ENCODE measurements at regions not wholly inside any gene's neighbourhood (a gene's known extent, or its start where the extent isn't known, plus 50 kb on each side); places are given as distances from the start of the nearest gene placed in this dataset.
"Not testable (repeated sequence)": the region's sequence is repeated elsewhere in the genome, so short reads cannot be mapped to it uniquely, and the experiment has no call there.

- H3K4me1 ChIP-seq; H3K9me3 ChIP-seq; intact Hi-C loops (cut with DNase I); H3K27me3 ChIP-seq; H3K36me3 ChIP-seq; H3K9ac ChIP-seq (ENCODE audit: low read depth in 2 of 2, low read length in 2 of 2); H3K4me3 ChIP-seq; DNase-seq; H3K27ac ChIP-seq: not testable (repeated sequence)
Observed at GRCh38 chr14:19132013-19132835, 165.0 kb downstream of the POTEM start.

- H3K4me3 ChIP-seq; intact Hi-C loops (cut with DNase I); H3K36me3 ChIP-seq; DNase-seq; H3K9me3 ChIP-seq; H3K27me3 ChIP-seq; H3K27ac ChIP-seq; H3K4me1 ChIP-seq; H3K9ac ChIP-seq (ENCODE audit: low read depth in 2 of 2, low read length in 2 of 2): not testable (repeated sequence)
Observed at GRCh38 chr14:19132836-19133120, 165.5 kb downstream of the POTEM start.

DNA sequence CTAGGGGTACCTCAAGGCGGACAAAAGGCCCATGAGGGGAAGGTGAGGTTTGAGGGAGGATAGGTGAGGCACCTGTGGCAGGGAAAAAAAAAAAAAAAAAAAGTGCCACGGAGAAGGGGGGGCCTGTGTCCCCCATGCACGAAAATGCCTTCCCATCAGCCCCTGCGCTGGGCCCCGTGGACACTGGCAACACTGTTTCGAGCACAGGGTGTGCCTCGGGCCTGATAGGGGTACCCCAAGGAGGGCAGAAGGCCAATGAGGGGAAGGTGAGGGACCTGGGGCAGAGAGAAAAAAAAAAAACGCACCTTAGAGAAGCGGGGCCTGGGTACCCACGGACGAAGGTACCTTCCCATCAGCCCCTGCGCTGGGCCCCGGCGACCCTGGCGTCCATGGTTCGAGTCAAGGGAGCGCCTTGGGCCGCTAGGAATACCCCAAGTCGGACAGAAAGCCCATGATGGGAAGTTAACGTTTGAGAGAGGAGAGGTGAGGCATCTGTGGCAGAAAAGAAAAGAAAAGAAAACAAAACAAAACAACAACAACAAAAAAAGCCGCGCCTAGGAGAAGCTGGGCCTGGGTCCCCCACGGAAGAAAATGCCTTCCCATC lies 190.0 kb downstream of the POTEM start:
- H3K27me3 ChIP-seq; H3K9ac ChIP-seq (ENCODE audit: low read depth in 2 of 2, low read length in 2 of 2); H3K9me3 ChIP-seq; H3K27ac ChIP-seq; DNase-seq; H3K4me1 ChIP-seq; H3K36me3 ChIP-seq; H3K4me3 ChIP-seq; intact Hi-C loops (cut with DNase I): not testable (repeated sequence)

DNA sequence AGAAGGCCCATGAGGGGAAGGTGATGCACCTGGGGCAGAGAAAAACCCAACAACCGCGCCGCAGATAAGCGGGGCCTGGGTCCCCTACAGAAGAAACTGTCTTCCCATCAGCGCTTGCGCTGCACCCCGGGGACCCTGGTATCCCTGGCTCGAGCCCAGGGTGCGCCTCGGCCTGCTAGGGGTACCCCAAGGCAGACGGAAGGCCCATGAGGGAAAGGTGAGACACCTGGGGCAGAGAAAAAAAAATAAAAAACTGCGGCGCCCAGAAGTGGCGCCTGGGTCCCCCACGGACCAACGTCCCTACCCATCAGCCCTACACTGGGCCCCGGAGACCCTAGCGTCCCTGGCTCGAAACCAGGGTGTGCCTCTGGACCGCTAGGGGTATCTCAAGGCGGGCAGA lies 190.8 kb downstream of the POTEM start:
- intact Hi-C loops (cut with DNase I); H3K4me1 ChIP-seq; DNase-seq; H3K9ac ChIP-seq (ENCODE audit: low read depth in 2 of 2, low read length in 2 of 2); H3K27me3 ChIP-seq; H3K4me3 ChIP-seq; H3K9me3 ChIP-seq; H3K36me3 ChIP-seq; H3K27ac ChIP-seq: not testable (repeated sequence)

DNA sequence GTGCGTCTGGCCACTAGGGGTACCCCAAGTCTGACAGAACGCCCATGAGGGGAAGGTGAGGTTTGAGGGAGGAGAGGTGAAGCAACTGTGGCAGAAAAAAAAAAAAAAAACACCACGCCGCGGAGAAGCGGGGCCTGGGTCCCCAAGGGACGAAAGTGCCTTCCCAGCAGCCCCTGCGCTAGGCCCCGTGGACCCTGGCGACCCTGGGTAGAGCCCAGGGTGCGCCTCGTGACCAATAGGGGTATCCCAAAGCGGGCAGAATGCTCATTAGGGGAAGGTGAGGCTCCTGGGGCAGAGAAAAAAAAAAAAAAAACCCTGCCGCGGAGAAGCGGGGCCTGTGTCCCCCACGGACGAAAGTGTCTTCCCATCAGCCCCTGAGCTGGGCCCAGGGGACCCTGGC lies 191.4 kb downstream of the POTEM start:
- H3K27ac ChIP-seq; H3K9me3 ChIP-seq; intact Hi-C loops (cut with DNase I); H3K9ac ChIP-seq (ENCODE audit: low read depth in 2 of 2, low read length in 2 of 2); H3K36me3 ChIP-seq; H3K27me3 ChIP-seq; H3K4me1 ChIP-seq; H3K4me3 ChIP-seq; DNase-seq: not testable (repeated sequence)

DNA sequence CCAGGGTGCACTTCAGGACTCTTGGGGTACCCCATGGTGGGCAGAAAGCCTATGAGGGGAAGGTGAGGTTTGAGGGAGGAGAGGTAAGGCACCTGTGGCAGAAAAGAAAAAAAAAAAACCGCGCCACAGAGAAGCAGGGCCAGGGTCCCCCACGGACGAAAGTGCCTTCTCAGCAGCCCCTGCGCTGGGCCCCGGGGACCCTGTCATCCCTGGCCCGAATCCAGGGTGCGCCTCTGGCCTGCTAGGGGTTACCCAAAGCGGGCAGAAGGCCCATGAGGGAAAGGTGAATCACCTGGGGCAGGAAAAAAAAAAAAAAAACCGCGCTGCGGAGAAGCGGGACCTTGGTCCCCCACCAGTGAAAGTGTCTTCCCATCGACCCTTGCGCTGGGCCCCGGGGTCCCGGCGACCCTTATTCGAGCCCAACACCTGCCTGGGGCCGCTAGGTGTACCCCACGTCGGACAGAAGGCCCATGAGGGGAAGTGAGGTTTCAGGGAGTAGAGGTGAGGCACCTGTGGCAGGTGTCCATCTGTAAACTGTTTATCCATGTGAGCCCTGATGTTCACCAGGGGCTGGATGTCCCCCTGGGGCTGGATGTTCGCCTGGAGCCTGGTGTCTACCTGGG lies 191.9 kb downstream of the POTEM start:
- intact Hi-C loops (cut with DNase I); H3K4me3 ChIP-seq; H3K27ac ChIP-seq; H3K9ac ChIP-seq (ENCODE audit: low read depth in 2 of 2, low read length in 2 of 2); H3K27me3 ChIP-seq; DNase-seq; H3K4me1 ChIP-seq; H3K36me3 ChIP-seq; H3K9me3 ChIP-seq: not testable (repeated sequence)

GRCh38 chr14:19160379-19160778 lies 193.1 kb downstream of the POTEM start:
- H3K27ac ChIP-seq; H3K27me3 ChIP-seq; DNase-seq; H3K4me1 ChIP-seq; H3K4me3 ChIP-seq; H3K9me3 ChIP-seq; intact Hi-C loops (cut with DNase I); H3K9ac ChIP-seq (ENCODE audit: low read depth in 2 of 2, low read length in 2 of 2); H3K36me3 ChIP-seq: not testable (repeated sequence)

DNA sequence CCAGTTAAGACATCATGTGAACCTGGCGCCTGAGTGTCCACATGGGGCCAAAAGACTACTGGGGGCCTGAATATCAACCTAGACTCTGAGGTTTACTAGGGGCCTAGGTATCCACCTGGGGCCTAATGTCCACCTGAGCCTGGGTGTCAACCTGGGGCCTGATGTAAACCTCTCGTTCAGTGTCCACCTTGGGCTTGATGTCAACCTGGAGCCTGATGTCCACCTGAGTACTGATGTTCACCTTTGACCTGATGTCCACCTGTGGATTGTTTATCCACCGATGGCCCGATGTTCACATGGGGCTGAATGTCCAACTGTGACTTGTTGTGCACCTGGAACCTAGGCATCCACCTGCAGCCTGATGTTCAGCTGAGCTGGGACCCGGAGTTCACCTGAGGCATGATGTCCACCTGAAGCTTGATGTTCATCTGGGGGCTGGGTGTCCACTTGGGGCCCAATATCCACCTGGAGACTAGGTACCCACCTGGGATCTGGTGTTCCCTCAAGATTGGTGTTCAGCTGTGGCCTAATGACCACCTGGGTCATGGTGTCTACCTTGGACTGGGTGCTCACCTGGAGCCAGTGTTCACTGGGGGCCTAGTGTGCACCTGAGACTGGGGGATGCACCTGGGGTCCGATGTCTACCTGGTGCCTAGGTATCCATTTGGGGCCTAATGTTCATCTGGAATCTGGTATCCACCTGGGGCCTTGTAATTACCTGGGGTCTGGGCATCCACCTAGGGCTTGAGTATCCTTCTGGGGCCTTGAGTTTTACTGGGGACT lies 194.2 kb downstream of the POTEM start:
- intact Hi-C loops (cut with DNase I); DNase-seq: not testable (repeated sequence)

GRCh38 chr14:19162034-19162706 lies 194.9 kb downstream of the POTEM start:
- H3K27ac ChIP-seq; H3K4me1 ChIP-seq; H3K9me3 ChIP-seq; DNase-seq; H3K36me3 ChIP-seq; H3K9ac ChIP-seq (ENCODE audit: low read depth in 2 of 2, low read length in 2 of 2); H3K27me3 ChIP-seq; intact Hi-C loops (cut with DNase I); H3K4me3 ChIP-seq: not testable (repeated sequence)

More for the DNA sequence above, 194.2 kb downstream of the POTEM start:
- not testable (repeated sequence) for H3K27ac ChIP-seq; H3K9me3 ChIP-seq; H3K4me1 ChIP-seq; H3K36me3 ChIP-seq; H3K27me3 ChIP-seq; H3K4me3 ChIP-seq; H3K9ac ChIP-seq (ENCODE audit: low read depth in 2 of 2, low read length in 2 of 2)

- H3K27ac ChIP-seq; H3K4me3 ChIP-seq; H3K27me3 ChIP-seq; intact Hi-C loops (cut with DNase I); H3K9me3 ChIP-seq; H3K36me3 ChIP-seq; H3K9ac ChIP-seq (ENCODE audit: low read depth in 2 of 2, low read length in 2 of 2); H3K4me1 ChIP-seq; DNase-seq: not testable (repeated sequence)
Observed at GRCh38 chr14:19162920-19163319, 195.7 kb downstream of the POTEM start.

DNA sequence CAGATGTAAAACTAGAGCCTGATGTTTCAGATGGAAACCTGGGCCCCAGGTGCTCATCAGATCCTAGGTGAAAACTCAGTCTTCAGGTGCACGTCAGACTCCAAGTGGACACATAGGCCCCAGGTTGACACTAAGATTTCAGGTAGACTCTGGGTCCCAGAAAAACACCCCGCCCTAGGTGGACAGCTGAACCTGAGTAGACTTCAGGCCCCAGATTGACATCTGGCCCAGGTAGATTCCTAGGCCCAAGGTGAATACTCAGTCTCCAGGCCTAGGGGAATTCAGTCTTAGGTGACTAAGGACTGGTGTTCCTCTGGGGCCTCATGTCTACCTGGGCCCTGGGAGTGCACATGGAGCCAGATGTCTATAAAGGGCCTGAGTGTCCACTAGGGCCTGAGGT lies 196.7 kb downstream of the POTEM start:
- H3K36me3 ChIP-seq; H3K9ac ChIP-seq (ENCODE audit: low read depth in 2 of 2, low read length in 2 of 2); H3K27ac ChIP-seq; intact Hi-C loops (cut with DNase I); DNase-seq; H3K4me1 ChIP-seq; H3K4me3 ChIP-seq; H3K9me3 ChIP-seq; H3K27me3 ChIP-seq: not testable (repeated sequence)

- intact Hi-C loops (cut with DNase I); H3K9me3 ChIP-seq; H3K9ac ChIP-seq (ENCODE audit: low read depth in 2 of 2, low read length in 2 of 2); DNase-seq; H3K4me1 ChIP-seq; H3K27me3 ChIP-seq; H3K4me3 ChIP-seq; H3K27ac ChIP-seq; H3K36me3 ChIP-seq: not testable (repeated sequence)
Observed at GRCh38 chr14:19164426-19164825, 197.2 kb downstream of the POTEM start.

GRCh38 chr14:19166056-19166455 lies 198.8 kb downstream of the POTEM start:
- DNase-seq; H3K4me1 ChIP-seq; H3K9me3 ChIP-seq; intact Hi-C loops (cut with DNase I); H3K36me3 ChIP-seq; H3K27me3 ChIP-seq; H3K9ac ChIP-seq (ENCODE audit: low read depth in 2 of 2, low read length in 2 of 2); H3K4me3 ChIP-seq; H3K27ac ChIP-seq: not testable (repeated sequence)

Measured in colonic mucosa (tissue), 4 donors.